ENCODE measurements at regions not wholly inside any gene's neighbourhood (a gene's known extent, or its start where the extent isn't known, plus 50 kb on each side); places are given as distances from the start of the nearest gene placed in this dataset.

DNA sequence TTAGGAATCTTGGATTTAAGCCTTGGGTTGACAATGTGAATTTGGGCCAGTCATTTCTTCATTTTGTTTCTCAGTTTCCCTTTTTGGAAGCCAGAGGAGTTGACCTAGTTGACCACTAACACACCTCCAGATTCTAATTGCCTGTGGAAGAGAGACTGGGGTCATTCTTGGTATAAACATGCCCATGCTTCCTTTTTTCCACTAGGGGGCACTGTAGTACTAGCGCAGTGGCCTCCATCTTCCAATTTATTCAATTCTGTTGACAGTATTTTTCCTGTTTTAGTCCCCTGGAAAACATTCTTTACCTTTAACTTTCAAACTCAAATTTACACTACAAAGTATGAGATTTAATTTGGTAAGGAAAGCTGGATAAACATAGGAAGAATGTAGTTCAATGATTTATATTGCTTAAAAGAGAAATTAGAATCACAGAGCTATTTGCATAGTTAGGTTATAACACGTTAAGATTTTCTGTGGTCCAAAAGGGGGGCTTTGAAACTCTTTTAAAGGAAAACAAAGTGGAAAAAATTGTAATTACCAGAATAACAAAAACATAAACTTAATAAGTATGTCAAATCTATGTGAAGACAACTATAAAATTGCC is 57.5 kb upstream of the AGPS start:
- Histone ChIP-seq H3K4me3 (no peak overlapping the region), H3K27ac (no peak overlapping the region), H3K36me3 (replicated peaks in 1 of 2) (no peaks in the 10 kb centered on the region), H3K4me1 (replicated peaks in 1 of 2) (peaks cover 0 to 5% of the 10 kb centered on the region in 2 donors), H3K27me3 (no peaks in the 10 kb centered on the region), H3K9me3 (replicated peaks in 1 of 3) (no peaks in the 10 kb centered on the region)
- 38 to 46% (median 43%) methylated on average over 2 of the region's 2 CpGs for WGBS, 4 donors
- intact Hi-C loops (cut with DNase I): loop anchor here (5.0 to 10.0 kb wide), 6 partner anchors 80 to 430 kb away; no protein-coding TSS in a partner anchor
- peak in 3 of 7 donors; percentile 21 to 31 (median 22) for DNase-seq
- peak; percentile 85 to 96 (median 91) for TF ChIP-seq CTCF (IDR thresholded peaks at IDR 0.05)
- TF ChIP-seq POLR2A (IDR thresholded peaks at IDR 0.05): no peak

- no peak for DNase-seq
- H3K36me3 ChIP-seq (replicated peaks in 1 of 2): no peaks in the 10 kb centered on the region
- no peak overlapping the region for H3K4me3 ChIP-seq
- H3K9me3 ChIP-seq (replicated peaks in 1 of 3): no peaks in the 10 kb centered on the region
- no peak overlapping the region for H3K27ac ChIP-seq
- intact Hi-C loops (cut with DNase I): loop anchor here (5.0 to 10.0 kb wide), 5 partner anchors 79 to 429 kb away; no protein-coding TSS in a partner anchor
- 84 to 96% (median 91%) methylated on average over 1 of the region's 1 CpG for WGBS, 4 donors
- H3K27me3 ChIP-seq: no peaks in the 10 kb centered on the region
- peaks cover 0 to 5% of the 10 kb centered on the region in 2 donors for H3K4me1 ChIP-seq (replicated peaks in 1 of 2)
- TF ChIP-seq POLR2A (IDR thresholded peaks at IDR 0.05) (no peak), CTCF (IDR thresholded peaks at IDR 0.05) (no peak)
Observed at GRCh38 chr2:177335917-177336450, 56.6 kb upstream of the AGPS start.

- H3K36me3 ChIP-seq (replicated peaks in 1 of 2): no peaks in the 10 kb centered on the region
- H3K4me1 ChIP-seq (replicated peaks in 1 of 2): no peaks in the 10 kb centered on the region
- peak in 1 of 7 donors; percentile 16 for DNase-seq
- no peak for TF ChIP-seq CTCF (IDR thresholded peaks at IDR 0.05)
- TF ChIP-seq POLR2A (IDR thresholded peaks at IDR 0.05): no peak
- 78 to 93% (median 84%) methylated on average over 4 of the region's 4 CpGs for WGBS, 4 donors
- intact Hi-C loops (cut with DNase I): loop anchor here (5.0 to 10.0 kb wide), 5 partner anchors 77 to 427 kb away; no protein-coding TSS in a partner anchor
- no peak overlapping the region for H3K27ac ChIP-seq
- H3K4me3 ChIP-seq: no peak overlapping the region
- no peaks in the 10 kb centered on the region for H3K9me3 ChIP-seq (replicated peaks in 1 of 3)
- no peaks in the 10 kb centered on the region for H3K27me3 ChIP-seq
Observed at GRCh38 chr2:177338177-177338721, 54.3 kb upstream of the AGPS start.

DNA sequence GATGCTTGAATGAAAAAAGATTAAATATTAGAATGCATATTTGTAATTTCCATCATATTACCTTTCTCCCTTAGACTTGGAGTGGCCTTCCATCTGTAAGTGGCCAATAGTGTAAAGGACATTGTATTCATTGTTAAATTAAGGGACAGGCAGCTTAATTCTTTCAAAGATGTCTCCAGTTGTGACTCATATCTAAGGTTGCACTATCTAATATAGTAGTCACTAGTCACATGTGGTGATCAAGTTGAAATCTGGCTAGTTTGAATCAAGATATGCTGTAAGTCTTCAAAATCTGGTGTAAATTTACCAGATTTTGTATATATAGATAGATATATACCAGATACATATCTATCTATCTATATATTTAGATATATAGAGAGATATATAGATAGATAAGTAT is 52.4 kb upstream of the AGPS start:
- Histone ChIP-seq H3K4me1 (replicated peaks in 1 of 2) (no peaks in the 10 kb centered on the region), H3K27ac (no peak overlapping the region), H3K36me3 (replicated peaks in 1 of 2) (no peaks in the 10 kb centered on the region), H3K4me3 (no peak overlapping the region), H3K9me3 (replicated peaks in 1 of 3) (no peaks in the 10 kb centered on the region), H3K27me3 (no peaks in the 10 kb centered on the region)
- no peak for DNase-seq
- intact Hi-C loops (cut with DNase I): loop anchor here (5.0 to 10.0 kb wide), 2 partner anchors 75 to 272 kb away; no protein-coding TSS in a partner anchor
- no peak for TF ChIP-seq POLR2A (IDR thresholded peaks at IDR 0.05)
- no peak for TF ChIP-seq CTCF (IDR thresholded peaks at IDR 0.05)
